GM21390 (cell line): ENCODE measurements at regions not wholly inside any gene's neighbourhood (a gene's known extent, or its start where the extent isn't known, plus 50 kb on each side); places are given as distances from the start of the nearest gene placed in this dataset.

Experiments
- ATAC-seq: cut with Tn5 transposase; IDR thresholded peaks from one replicate; pipeline ENCODE4 v1.9.1; 2021; ENCODE audit not compliant: unreplicated experiment

DNA sequence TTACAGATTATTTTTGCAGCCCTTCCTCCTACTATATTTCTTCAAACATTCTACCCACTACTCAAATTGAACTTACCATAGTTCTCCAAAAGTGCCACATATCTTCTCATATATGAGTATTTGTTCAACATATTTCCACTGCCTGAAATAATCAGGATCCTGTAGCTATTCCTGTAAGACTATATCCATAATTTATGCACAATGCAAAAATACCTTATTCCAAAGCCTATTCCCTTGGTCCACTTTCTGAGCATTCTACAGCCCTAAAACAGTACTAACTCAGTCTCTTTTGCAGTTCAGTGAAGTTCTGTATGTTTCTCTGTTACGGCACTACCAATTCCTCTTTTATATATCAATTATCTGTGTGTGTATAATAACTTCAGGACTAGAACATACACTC, 1283.7 kb upstream of the ADGRL2 start:
- ATAC-seq: no peak

- no peak for ATAC-seq
Observed at GRCh38 chr1:80509965-80510522, 1290.7 kb upstream of the ADGRL2 start.

GRCh38 chr1:80506216-80506615, 1294.5 kb upstream of the ADGRL2 start:
- no peak for ATAC-seq

DNA sequence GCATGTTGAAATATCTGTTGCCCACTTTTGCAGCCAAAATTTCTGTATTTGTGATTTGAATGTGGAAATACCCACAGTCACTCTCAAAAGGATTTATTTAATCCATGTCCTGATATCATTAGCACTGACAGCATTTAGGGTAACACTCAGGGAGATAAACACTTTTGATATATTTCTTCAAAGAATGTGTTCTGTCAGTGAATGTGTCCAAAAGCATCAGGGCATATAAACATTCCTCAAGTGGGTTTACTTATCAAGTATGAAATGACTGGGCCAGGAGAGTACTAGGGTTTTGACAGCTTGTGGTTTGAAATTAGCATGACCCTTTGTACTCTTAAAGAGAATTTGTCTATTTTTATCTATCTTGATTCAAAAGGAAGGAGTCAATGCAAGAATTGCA, 1302.1 kb upstream of the ADGRL2 start:
- ATAC-seq: no peak

DNA sequence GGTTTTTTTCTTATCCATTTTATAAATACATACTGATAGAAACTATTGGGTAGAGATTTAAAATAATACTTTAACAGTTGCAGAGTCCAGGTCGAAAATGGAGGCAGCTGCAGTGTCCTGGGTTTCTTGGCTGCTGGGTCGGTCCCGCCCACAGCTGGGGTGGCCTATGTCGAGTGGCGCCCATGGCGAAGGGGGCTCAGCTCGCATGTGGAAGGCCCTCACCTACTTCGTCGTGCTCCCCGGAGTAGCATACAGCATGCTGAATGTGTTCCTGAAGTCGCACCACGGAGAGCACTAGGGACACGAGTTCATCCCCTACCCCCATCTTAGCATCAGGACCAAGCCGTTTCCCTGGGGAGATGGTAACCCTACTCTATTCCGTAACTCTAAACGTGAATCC, 1304.9 kb upstream of the ADGRL2 start:
- ATAC-seq: no peak

GRCh38 chr1:80472145-80472544, 1328.6 kb upstream of the ADGRL2 start:
- ATAC-seq: no peak

DNA sequence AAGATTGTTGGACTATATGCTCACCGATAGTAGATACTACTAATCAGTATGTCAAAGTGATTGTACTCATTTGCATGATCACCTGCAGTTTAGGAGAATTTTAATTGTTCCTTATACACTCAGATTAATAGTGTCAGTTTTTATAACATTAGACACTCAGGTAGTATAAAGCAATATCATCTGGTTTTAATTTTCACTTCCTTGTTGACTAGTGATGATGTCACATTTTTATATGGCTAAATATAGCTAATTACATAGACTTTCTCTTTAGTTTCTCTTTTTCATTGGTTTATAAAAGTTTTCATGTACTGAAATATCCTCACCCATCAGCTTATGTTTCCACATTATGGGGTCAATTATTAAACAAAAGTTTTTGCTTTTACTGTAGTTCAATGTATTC, 1332.4 kb upstream of the ADGRL2 start:
- ATAC-seq: no peak

- ATAC-seq: no peak
Observed at GRCh38 chr1:80462006-80462405, 1338.7 kb upstream of the ADGRL2 start.

DNA sequence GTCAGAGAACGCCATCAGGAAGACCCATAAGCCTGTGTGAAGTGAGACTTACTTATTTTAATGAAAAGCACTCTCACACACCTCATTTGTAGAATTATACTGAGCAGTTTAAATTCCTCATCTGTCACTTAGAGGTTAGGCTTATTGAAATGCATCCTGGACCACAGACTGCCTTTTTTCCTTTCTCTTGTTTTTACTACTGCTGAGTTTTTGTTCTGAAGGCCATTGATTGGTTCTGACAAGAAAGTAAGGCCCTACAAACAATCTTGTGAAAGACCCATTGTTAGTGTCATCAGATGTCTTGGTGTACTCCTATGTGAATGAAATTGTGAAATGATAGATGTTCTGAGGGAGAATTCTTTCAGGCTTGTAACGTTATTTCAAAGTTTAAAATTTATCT, 1343.3 kb upstream of the ADGRL2 start:
- ATAC-seq: no peak

GRCh38 chr1:80453775-80454174, 1347.0 kb upstream of the ADGRL2 start:
- ATAC-seq: no peak

DNA sequence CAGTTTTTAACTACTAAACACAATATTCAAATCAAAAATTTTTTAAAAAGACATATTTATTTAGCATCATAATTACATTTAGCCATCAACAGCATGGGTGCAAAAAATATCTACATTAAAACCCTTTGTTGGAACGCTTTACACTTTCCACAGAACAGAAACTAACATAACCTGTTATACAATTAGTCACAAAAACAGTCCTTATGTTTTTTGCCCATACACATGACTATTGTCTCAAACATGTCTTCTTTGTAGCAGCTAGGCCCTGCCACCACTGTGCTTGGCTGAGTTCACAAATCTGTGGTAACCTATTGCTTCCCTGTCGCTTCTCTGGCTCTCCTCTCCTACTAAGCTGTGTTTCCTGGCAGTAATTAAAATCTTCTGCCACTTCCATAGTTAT, 1350.0 kb upstream of the ADGRL2 start:
- no peak for ATAC-seq

DNA sequence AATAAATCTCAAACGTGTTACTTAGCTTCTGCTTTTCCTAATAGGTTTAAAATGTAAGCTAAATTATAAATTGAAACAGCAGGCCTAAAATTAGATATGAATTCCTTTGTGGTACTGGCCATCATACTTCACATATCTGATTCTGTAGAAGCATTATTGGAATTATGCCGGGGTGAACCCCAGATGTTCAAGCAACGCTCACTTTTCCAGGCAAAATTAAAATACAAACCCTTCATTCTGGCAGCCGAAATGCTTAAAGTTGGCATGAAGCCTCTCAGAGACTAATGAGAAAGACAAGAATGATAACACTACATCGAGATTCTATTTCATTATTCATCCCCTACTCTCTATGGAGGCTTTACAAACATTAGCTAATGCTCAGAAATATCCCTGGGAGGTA, 1352.7 kb upstream of the ADGRL2 start:
- no peak for ATAC-seq

GRCh38 chr1:80447526-80447925, 1353.2 kb upstream of the ADGRL2 start:
- ATAC-seq: no peak

DNA sequence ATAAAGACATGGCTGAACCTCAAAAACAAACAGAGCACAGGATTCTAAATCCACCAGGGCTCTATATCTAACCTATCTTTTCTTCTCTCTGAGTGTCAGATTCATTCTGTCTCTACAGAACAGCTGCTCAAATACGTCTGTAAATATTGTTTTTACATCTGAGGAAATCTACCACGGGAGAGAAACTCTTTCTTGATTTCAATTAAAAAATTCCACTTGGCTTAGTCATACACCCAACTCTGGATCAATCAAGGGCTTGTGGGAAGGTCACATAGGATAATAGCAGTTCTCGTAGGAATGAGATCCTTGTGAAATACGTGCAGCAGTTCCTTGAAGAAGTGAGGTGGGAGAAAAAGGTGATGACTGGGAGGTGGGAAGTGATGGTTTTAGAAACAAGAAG, 1355.7 kb upstream of the ADGRL2 start:
- no peak for ATAC-seq

DNA sequence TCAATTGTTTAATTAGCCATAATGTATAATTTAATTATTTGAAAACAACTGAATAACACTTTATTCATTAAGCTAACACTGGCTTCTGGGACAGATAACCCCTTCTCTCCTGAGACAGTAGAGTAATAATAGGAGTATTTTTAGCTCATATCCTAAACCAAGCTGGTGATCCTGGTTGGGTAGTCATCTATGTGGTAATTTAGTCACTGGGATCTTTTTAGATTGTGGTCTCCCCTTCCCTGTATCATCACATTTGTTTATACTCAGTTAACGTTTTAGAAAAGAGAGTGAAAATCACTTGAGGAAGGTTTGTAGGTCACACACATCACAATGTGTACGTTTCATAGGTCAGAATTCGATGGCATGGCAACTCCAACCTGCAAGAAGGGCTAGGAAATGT, 1356.6 kb upstream of the ADGRL2 start:
- no peak for ATAC-seq

DNA sequence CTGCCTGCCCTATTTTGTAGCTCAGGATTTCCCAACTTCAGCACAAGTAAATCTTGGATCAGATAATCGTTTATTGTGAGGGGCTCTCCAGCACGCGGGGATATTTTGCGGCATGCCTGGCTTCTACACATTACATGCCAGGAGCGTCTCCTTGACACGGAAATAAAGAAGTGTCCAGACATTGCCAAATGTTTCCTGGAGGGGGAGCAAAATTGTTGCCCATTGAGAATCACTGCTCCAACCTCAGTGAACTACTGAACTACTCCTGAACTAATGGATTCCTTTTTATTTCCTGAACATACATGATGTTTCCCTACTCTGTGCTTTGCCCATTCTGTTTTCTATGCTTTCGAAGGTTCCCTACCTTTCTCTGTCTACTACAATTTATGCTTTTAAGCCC, 1359.1 kb upstream of the ADGRL2 start:
- no peak for ATAC-seq

GRCh38 chr1:80436851-80437250, 1363.9 kb upstream of the ADGRL2 start:
- no peak for ATAC-seq

DNA sequence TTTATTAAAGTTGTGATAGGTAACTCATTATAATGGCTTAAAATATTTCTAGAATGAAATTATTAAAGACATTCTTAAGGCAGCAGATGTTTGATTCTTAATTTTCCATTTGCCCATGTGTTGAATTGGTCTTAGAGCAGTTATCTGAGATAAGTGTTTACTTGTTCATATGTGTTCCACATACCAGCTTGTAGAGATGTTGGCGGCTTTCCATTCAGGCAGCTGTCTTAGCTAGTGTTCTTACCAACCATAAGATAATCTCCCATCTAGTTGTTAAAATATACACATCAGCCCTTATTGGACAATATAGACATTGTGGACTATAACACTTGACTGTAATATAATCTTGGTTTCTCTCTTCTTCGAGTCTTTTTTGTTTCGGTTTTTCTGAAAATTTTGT, 1372.9 kb upstream of the ADGRL2 start:
- no peak for ATAC-seq

- ATAC-seq: no peak
Observed at GRCh38 chr1:80424249-80424648, 1376.5 kb upstream of the ADGRL2 start.

DNA sequence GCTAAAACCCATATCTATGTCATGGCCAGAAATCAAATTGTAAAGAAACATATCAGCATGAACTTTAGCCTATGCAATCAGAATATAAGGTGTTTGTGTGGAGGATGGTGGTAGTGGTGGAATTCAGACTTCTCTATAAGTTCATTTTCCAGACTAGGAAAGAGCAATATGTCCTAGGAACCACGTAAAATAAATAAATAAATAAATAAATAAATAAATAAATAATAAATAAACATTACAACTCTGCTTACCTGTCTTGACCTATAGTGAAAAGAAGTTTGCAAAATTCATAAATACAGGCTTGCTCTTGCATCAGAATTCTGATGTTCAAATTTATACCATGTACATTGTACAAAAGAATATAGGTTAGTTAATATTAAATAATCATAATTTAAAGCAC, 1382.6 kb upstream of the ADGRL2 start:
- ATAC-seq: no peak

GRCh38 chr1:80417671-80418070, 1383.1 kb upstream of the ADGRL2 start:
- no peak for ATAC-seq

- no peak for ATAC-seq
Observed at GRCh38 chr1:80413969-80414368, 1386.8 kb upstream of the ADGRL2 start.

DNA sequence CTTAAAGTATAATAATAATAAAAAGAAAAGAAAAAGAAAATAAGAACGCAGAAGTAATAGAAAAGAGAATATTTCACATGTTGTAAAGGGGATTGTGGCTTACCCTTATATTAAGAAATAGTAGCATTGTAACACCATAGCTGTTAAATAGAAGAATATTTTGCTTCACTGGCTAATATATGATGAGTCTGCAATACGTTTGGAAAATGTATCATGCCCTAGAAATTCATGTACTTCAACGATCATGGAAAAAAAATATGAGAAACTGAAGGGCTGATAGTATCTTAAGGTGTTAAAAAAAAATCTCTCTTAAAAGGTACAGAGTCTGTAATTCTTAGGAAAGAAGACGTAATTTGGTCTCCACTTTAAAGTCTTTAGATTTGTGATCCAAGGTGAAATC, 1390.5 kb upstream of the ADGRL2 start:
- ATAC-seq: no peak

DNA sequence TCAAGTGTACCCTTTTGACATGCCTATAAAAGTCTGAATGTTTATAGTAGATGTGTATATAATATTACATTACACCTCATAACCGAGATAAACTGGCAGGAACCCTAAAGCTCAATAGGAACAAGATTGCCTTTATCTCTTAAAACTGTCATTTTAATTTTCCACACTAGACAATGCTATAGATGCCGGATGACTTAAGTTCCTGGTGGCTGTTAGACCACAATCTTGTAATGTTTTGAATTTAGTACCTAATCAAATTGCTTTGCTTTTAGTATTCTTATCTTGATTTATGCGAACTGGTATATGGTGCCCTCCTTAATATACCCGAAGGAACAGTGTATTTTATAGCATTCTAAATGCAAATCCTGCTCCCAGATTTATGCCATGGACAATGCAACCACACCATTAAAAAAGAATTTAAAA, 1397.0 kb upstream of the ADGRL4 start:
- ATAC-seq: no peak
